Endothelial cell of umbilical vein (primary cell): ENCODE measurements at regions not wholly inside any gene's neighbourhood (a gene's known extent, or its start where the extent isn't known, plus 50 kb on each side); places are given as distances from the start of the nearest gene placed in this dataset.

Source experiments
- BruUV-seq: library from RNA; stranded (reverse); fragments of 400-500 nt; replicated peaks from 2 replicates; lab custom pipeline; 2021; lab: Mats Ljungman, UMichigan
- CTCF ChIA-PET: fragments of 300-600, 350-600 bp; sonication (Branson Sonifier 250); formaldehyde crosslinking; loops from one replicate; lab custom pipeline; 2021; ENCODE audit warnings: antibody characterized with exemption, inconsistent platforms; lab: Charles Lee
- POLR2A ChIA-PET: fragments of 300-600, 350-600 bp; sonication (Branson Sonifier 250); formaldehyde crosslinking; loops from one replicate; lab custom pipeline; 2021; ENCODE audit warnings: antibody characterized with exemption, inconsistent platforms; lab: Charles Lee
- DNase-seq: peaks from one replicate; pipeline ENCODE4 v3.0.0-alpha.2; 2011; ENCODE audit warnings: low read depth, low spot score
- FAIRE-seq: peaks from 2 replicates; lab custom pipeline; 2011; peaks lifted over from hg19 to GRCh38; lab: Jason Lieb, UNC
- H2AFZ ChIP-seq: 2 replicates; pipeline ENCODE4 v1.6.0; 2012; ENCODE audit warnings: low read depth, low read length, control low read depth, inconsistent platforms
- H3K27ac ChIP-seq: 2 replicates; pipeline ENCODE4 v1.5.1; 2011; ENCODE audit warnings: low read depth, mild to moderate bottlenecking, control low read depth, low read length, moderate library complexity; ENCODE audit not compliant: insufficient read depth
- H3K27me3 ChIP-seq, 2 experiments: 2 replicates each; pipeline versions ENCODE4 v1.6.0 to v1.6.1; 2011; ENCODE audit warnings: low read length in 2 of 2, mixed read lengths in 1 of 2; ENCODE audit not compliant: control insufficient read depth in 2 of 2, insufficient read depth in 2 of 2
- H3K36me3 ChIP-seq, 2 experiments: 2 replicates in 1 of 2; 3 replicates in 1 of 2; pipeline ENCODE4 v1.5.1; 2011; ENCODE audit warnings: low read length in 2 of 2, mild to moderate bottlenecking in 1 of 2, moderate library complexity in 1 of 2; ENCODE audit not compliant: control insufficient read depth in 2 of 2, insufficient read depth in 2 of 2; ENCODE audit errors: extremely low read depth in 1 of 2
- H3K4me1 ChIP-seq: 3 replicates; pipeline ENCODE4 v1.5.1; 2011; ENCODE audit warnings: mild to moderate bottlenecking, low read length; ENCODE audit not compliant: control insufficient read depth, insufficient read depth; ENCODE audit errors: extremely low read depth
- H3K4me2 ChIP-seq: 2 replicates; pipeline ENCODE4 v1.6.1; 2011; ENCODE audit warnings: low read length, control low read depth, mixed read lengths; ENCODE audit not compliant: insufficient read depth
- H3K4me3 ChIP-seq, 3 experiments: fragments of 200-600 bp in 1 of 3; sonication (generic), shearing (Covaris generic) in 1 of 3; replicated peaks in 1 of 3; 2 replicates each; pipeline ENCODE4 v1.5.1; 2011 to 2016; ENCODE audit warnings: control low read depth in 3 of 3, low read length in 3 of 3, mild to moderate bottlenecking in 2 of 3, inconsistent platforms in 1 of 3, low read depth in 1 of 3, moderate library complexity in 1 of 3; ENCODE audit not compliant: insufficient read depth in 1 of 3
- H3K79me2 ChIP-seq: 2 replicates; pipeline ENCODE4 v1.6.0; 2012; ENCODE audit warnings: low read length, inconsistent platforms; ENCODE audit not compliant: control insufficient read depth, insufficient read depth
- H3K9ac ChIP-seq: replicated peaks from 2 replicates; pipeline ENCODE3; 2011; ENCODE audit warnings: low read length, control low read depth; ENCODE audit not compliant: insufficient read depth; ENCODE audit errors: extremely low read depth
- H3K9me1 ChIP-seq: replicated peaks from 3 replicates; pipeline ENCODE4 v1.6.0; 2011; ENCODE audit warnings: mild to moderate bottlenecking, low read length; ENCODE audit not compliant: control insufficient read depth, insufficient read depth; ENCODE audit errors: extremely low read depth
- H3K9me3 ChIP-seq: replicated peaks from 2 replicates; pipeline ENCODE4 v1.5.1; 2012; ENCODE audit warnings: low read length, inconsistent platforms; ENCODE audit not compliant: control insufficient read depth, insufficient read depth
- H4K20me1 ChIP-seq: replicated peaks from 2 replicates; pipeline ENCODE3; 2011; ENCODE audit warnings: mild to moderate bottlenecking, low read length; ENCODE audit not compliant: control insufficient read depth, insufficient read depth; ENCODE audit errors: extremely low read depth
- EZH2 ChIP-seq: IDR thresholded peaks from 2 replicates; pipeline ENCODE4 v1.6.1; 2012; ENCODE audit warnings: borderline replicate concordance, low read depth, mild to moderate bottlenecking, moderate library complexity, low read length, inconsistent platforms; ENCODE audit not compliant: severe bottlenecking
- FOS ChIP-seq: IDR thresholded peaks from 2 replicates; pipeline ENCODE4 v1.6.1; 2011; ENCODE audit warnings: mild to moderate bottlenecking, low read length, moderate library complexity, borderline replicate concordance; ENCODE audit not compliant: insufficient read depth
- JUN ChIP-seq: IDR thresholded peaks from 2 replicates; pipeline ENCODE4 v1.6.1; 2011; ENCODE audit warnings: borderline replicate concordance, low read depth; ENCODE audit not compliant: insufficient read length, insufficient read depth
- MAX ChIP-seq: IDR thresholded peaks from 2 replicates; pipeline ENCODE4 v1.6.1; 2011; ENCODE audit not compliant: insufficient read depth, insufficient read length
- MYC ChIP-seq: IDR thresholded peaks from one replicate; pipeline ENCODE4 v1.6.1; 2011; ENCODE audit warnings: mild to moderate bottlenecking, low read depth, low read length
- POLR2A ChIP-seq: IDR thresholded peaks from 2 replicates; pipeline ENCODE4 v1.6.1; 2012; ENCODE audit warnings: low read depth, mild to moderate bottlenecking, control low read depth, low read length
- POLR2AphosphoS5 ChIP-seq: IDR thresholded peaks from 2 replicates; pipeline ENCODE4 v1.6.1; 2012; ENCODE audit warnings: low read depth, mild to moderate bottlenecking, control low read depth, low read length, moderate library complexity; ENCODE audit not compliant: insufficient read depth
- dilution Hi-C: fragments of 300-500 bp; cut with MboI; formaldehyde crosslinking; loops from one replicate; pipeline ENCODE4 v1.15.0; 2019; ENCODE audit warnings: low sequenced_read_pairs; ENCODE audit not compliant: extremely low pct_ligation_motif_present
- intact Hi-C: fragments of 100-400 bp; cut with micrococcal nuclease; formaldehyde crosslinking; loops from one replicate; pipeline ENCODE4 v1.10.0; 2022
- TF ChIP-seq, protein P1 (sequence below), 2 donors: IDR thresholded peaks; 1 replicate in 1 of 2; 2 replicates in 1 of 2; pipeline ENCODE4 v1.5.1; 2011; ENCODE audit warnings: low read length in 2 of 2, mild to moderate bottlenecking in 2 of 2, moderate library complexity in 2 of 2, control low read depth in 1 of 2, inconsistent platforms in 1 of 2, low read depth in 1 of 2; ENCODE audit not compliant: insufficient read depth in 1 of 2; ENCODE audit errors: extremely low read depth in 1 of 2

DNA sequence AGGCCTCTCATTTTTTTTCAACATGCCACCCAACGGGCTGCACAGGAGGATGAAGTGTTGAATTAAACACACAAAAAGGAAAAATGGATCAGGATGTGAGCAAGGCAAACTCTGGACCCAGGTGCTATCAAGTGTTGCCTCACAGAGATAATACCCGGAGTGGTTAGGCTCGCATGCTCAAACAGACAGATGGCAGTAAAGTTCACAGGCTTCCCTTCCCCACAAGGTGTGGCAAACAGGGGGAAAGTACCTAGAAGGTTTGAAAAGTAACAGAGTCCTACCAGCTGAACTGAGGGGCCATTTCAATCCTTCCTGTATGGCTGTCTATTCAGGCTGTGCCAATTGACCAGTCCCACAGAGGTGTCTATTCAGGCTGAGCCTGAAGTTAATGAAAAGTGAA, 123.9 kb upstream of the GC start:
- no TSS peak for BruUV-seq
- CTCF ChIA-PET, result no interaction called here

More for the DNA sequence above, 123.9 kb upstream of the GC start:
- H2AFZ ChIP-seq, result no peak overlapping the region
- dilution Hi-C loops (no loop called here), intact Hi-C loops (no loop called here)
- DNase-seq (no peak), FAIRE-seq (no peak)
- H3K4me1 ChIP-seq, result no peaks in the 10 kb centered on the region
- H3K27ac ChIP-seq, result no peak overlapping the region
- H4K20me1 ChIP-seq, result no peaks in the 10 kb centered on the region
- H3K9ac ChIP-seq, result no peak overlapping the region
- no peaks in the 10 kb centered on the region for H3K36me3 ChIP-seq
- H3K9me3 ChIP-seq, result no peaks in the 10 kb centered on the region
- no peak overlapping the region for H3K4me3 ChIP-seq
- TF ChIP-seq MYC (no peak), POLR2A (no peak), MAX (no peak), EZH2 (no peak), POLR2AphosphoS5 (no peak), FOS (no peak), JUN (no peak)
- TF ChIP-seq, protein P1, sequence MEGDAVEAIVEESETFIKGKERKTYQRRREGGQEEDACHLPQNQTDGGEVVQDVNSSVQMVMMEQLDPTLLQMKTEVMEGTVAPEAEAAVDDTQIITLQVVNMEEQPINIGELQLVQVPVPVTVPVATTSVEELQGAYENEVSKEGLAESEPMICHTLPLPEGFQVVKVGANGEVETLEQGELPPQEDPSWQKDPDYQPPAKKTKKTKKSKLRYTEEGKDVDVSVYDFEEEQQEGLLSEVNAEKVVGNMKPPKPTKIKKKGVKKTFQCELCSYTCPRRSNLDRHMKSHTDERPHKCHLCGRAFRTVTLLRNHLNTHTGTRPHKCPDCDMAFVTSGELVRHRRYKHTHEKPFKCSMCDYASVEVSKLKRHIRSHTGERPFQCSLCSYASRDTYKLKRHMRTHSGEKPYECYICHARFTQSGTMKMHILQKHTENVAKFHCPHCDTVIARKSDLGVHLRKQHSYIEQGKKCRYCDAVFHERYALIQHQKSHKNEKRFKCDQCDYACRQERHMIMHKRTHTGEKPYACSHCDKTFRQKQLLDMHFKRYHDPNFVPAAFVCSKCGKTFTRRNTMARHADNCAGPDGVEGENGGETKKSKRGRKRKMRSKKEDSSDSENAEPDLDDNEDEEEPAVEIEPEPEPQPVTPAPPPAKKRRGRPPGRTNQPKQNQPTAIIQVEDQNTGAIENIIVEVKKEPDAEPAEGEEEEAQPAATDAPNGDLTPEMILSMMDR (IDR thresholded peaks at IDR 0.05; ENCODE audit: extremely low read depth in 1 of 2, insufficient read depth in 1 of 2, low read depth in 1 of 2, low read length in 2 of 2), result no peak
- no peaks in the 10 kb centered on the region for H3K9me1 ChIP-seq
- POLR2A ChIA-PET, result no interaction called here
- no peak overlapping the region for H3K4me2 ChIP-seq
- no peaks in the 10 kb centered on the region for H3K79me2 ChIP-seq
- no peaks in the 10 kb centered on the region for H3K27me3 ChIP-seq
